Stimulated activated naive B cell treated with anti-CD40 and anti-IgM and Interleukin-4, amounts not matched to agents 10 μg/mL and 1 μg/mL and 100 μg/mL, for 72 hours (primary cell): ENCODE measurements at regions not wholly inside any gene's neighbourhood (a gene's known extent, or its start where the extent isn't known, plus 50 kb on each side); places are given as distances from the start of the nearest gene placed in this dataset.

Experiments used
- ATAC-seq, 2 donors: fragments of 150-1000 bp; cut with Tn5 transposase; replicated peaks; 2 replicates each; pipeline ENCODE4 v1.10.0; 2021; ENCODE audit warnings: moderate library complexity in 1 of 2
- DNase-seq: peaks from one replicate; pipeline ENCODE4 v3.0.0; 2021
- H3K27ac Mint-ChIP-seq: one replicate; pipeline ENCODE4 v1.8.0; 2022; ENCODE audit warnings: mild to moderate bottlenecking, mixed read lengths
- H3K27me3 Mint-ChIP-seq, 2 donors: one replicate each; pipeline ENCODE4 v1.8.0; 2022; ENCODE audit warnings: mixed read lengths in 2 of 2
- H3K36me3 Mint-ChIP-seq, 2 donors: one replicate each; pipeline ENCODE4 v1.8.0; 2022; ENCODE audit warnings: mixed read lengths in 2 of 2, mild to moderate bottlenecking in 1 of 2
- H3K4me1 Mint-ChIP-seq, 2 donors: one replicate each; pipeline ENCODE4 v1.8.0; 2022; ENCODE audit warnings: mixed read lengths in 2 of 2, mild to moderate bottlenecking in 1 of 2
- H3K4me3 Mint-ChIP-seq, 2 donors: one replicate each; pipeline ENCODE4 v1.8.0; 2022; ENCODE audit warnings: mild to moderate bottlenecking in 2 of 2, mixed read lengths in 2 of 2, moderate library complexity in 1 of 2
- H3K9me3 Mint-ChIP-seq, 2 donors: one replicate each; pipeline ENCODE4 v1.8.0; 2022; ENCODE audit warnings: mixed read lengths in 2 of 2, mild to moderate bottlenecking in 1 of 2

DNA sequence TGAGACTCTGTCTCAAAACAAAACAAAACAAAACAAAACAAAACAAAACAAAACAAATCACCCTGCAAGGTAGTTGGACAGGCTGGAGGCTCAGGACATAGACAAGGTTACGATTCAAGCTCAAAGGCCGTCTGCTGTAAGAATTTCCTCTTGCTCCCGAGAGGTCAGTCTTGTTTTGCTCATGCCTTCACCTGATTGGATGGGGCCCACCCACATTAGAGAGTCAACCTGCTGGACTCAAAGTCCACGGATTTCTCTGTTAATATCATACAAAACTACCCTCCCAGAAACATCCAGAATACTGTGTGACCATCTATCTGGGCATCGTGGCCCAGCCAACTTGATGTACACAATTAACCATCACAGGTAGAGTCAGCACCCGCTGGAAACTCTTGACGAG is 330.0 kb upstream of the EEF2KMT start:
- Mint-ChIP-seq H3K36me3 (no peaks in the 10 kb centered on the region), H3K4me3 (no peak overlapping the region), H3K27me3 (peaks cover 0 to 9% of the 10 kb centered on the region in 2 donors), H3K27ac (no peak overlapping the region), H3K4me1 (no peaks in the 10 kb centered on the region), H3K9me3 (no peaks in the 10 kb centered on the region)
- no peak for DNase-seq
- no peak for ATAC-seq

DNA sequence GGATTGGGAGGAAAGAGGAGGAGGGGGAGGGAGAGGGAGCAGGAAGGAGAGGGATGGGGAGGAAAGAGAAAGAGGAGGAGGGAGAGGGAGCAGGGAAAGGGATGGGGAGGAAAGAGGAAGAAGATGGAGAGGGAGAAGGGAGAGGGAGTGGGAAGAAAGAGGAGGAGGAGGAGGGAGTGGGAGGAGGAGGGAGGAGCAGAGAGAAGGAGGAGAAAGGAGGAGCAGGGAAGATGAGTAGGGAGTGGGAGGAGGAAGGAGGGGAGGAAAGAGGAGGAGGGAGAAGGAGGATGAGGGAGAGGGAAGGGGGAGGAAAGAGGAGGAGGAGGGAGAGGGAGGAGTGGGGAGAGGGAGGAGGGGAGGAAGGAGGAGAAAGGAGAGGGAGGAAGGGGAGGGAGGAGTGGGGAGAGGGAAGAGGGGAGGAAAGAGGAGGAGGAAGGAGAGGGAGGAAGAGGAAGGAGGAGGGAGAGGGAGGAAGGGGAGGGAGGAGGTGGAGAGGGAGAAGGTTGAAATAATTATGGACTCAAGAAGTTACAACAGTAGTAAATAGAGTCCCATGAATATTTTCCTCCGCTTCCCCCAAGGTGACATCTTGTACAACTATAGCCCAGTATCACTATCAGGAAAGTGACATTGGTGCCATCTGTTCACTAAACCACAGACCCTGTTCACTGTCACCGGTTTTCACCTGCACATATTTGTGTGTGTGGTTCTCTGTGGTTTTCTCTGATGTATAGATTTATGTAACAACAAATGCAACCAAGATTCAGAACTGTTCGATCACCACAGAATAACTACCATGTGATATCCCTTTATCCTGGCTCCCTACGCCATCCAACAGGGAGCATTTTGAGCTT is 325.3 kb upstream of the EEF2KMT start:
- Mint-ChIP-seq H3K36me3 (no peaks in the 10 kb centered on the region), H3K4me1 (no peaks in the 10 kb centered on the region), H3K27ac (no peak overlapping the region), H3K9me3 (no peaks in the 10 kb centered on the region), H3K4me3 (no peak overlapping the region), H3K27me3 (peaks cover 0 to 5% of the 10 kb centered on the region in 2 donors)
- DNase-seq (no peak), ATAC-seq (peak in 1 of 2 donors; percentile 44)

DNA sequence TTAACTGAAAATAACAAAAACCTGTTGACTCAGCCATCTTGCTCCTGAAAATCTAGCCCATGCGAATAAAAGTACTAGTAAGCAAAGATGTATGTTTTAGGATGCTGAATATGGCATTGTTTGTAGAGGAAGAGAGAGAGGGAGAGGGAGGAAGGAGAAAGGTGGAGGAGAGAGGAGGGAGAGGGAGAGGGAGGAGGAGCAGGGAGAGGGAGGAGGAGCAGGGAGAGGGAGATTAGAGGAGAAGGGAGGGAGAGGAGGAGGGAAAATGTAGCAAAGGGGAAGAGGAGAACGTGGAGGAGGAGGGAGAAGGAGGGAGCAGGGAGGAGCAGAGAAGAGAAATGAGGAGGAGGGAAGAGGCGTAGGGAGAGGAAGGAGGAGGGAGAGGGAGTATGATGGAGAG is 324.5 kb upstream of the EEF2KMT start:
- no peak overlapping the region for H3K4me3 Mint-ChIP-seq

DNA sequence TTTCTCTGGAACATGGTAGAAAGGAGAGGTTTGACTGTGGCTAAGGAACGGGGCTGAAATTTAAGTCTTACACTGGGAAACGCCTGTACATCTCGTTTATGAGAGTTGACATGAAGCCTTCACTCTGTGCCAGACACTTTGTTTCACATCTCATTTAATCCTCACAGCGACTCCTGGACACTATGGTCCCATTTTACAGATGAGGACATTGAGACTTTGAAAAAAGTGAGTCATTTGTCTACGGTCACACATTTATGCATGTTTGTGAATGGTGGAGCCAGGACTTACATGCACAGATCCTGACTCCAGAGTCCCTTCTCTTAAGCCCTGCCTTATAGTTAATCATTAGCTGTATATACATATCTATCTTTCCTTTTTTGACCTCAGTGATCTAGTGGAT is 318.4 kb upstream of the EEF2KMT start:
- Mint-ChIP-seq H3K36me3 (no peaks in the 10 kb centered on the region), H3K27me3 (peaks cover 0 to 4% of the 10 kb centered on the region in 2 donors), H3K4me1 (no peaks in the 10 kb centered on the region), H3K4me3 (no peak overlapping the region), H3K9me3 (peaks cover 3 to 5% of the 10 kb centered on the region in 2 donors), H3K27ac (no peak overlapping the region)
- ATAC-seq, result no peak
- DNase-seq, result no peak

More for the DNA sequence above, 324.5 kb upstream of the EEF2KMT start:
- Mint-ChIP-seq H3K4me1 (no peaks in the 10 kb centered on the region), H3K27ac (no peak overlapping the region), H3K36me3 (no peaks in the 10 kb centered on the region), H3K27me3 (peaks cover 0 to 5% of the 10 kb centered on the region in 2 donors), H3K9me3 (no peaks in the 10 kb centered on the region)
- DNase-seq (no peak), ATAC-seq (no peak)

DNA sequence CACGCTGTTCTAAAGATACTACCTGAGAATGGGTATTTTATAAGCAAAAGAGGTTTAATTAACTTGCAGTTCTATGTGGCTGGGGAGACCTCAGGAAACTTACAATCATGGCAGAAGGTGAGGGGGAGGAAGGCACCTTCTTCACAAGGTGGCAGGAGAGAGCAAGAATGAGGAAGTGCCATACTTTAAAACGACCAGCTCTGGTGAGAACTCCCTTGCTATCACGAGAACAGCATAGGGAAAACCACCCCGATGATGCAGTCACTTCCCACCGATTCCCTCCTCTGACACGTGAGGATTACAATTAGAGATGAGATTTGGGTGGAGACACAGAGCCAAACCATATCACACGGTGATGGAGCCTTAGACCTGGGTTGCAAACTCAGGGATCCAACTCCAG is 317.5 kb upstream of the EEF2KMT start:
- peaks cover 7 to 8% of the 10 kb centered on the region in 2 donors for H3K9me3 Mint-ChIP-seq
- ATAC-seq, result no peak

DNA sequence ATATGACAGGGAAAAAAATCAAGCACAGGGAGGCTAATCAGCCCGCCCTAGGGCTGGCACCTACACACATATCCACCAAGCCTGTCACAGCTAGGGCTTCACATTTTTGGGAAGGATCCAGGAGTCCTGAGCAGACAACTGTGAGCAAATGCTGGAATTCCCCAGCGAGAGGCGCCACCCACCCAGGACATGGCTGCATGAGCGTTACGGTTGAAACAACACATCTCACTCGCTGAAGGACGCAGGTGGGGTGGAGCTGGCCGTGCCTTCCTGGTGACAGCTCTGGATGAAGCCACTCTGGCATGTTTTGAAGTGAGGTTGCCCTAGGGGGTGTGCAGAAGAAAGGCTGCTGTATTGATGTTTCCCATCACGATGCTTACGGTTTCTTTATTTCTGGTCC is 315.1 kb upstream of the EEF2KMT start:
- no peak overlapping the region for H3K27ac Mint-ChIP-seq
- H3K4me3 Mint-ChIP-seq, result no peak overlapping the region
- peaks cover 7 to 8% of the 10 kb centered on the region in 2 donors for H3K9me3 Mint-ChIP-seq
- DNase-seq, result no peak
- H3K4me1 Mint-ChIP-seq, result no peaks in the 10 kb centered on the region
- H3K36me3 Mint-ChIP-seq, result no peaks in the 10 kb centered on the region
- peaks cover 0 to 4% of the 10 kb centered on the region in 2 donors for H3K27me3 Mint-ChIP-seq
- no peak for ATAC-seq

More for the DNA sequence above, 317.5 kb upstream of the EEF2KMT start:
- no peak overlapping the region for H3K27ac Mint-ChIP-seq
- DNase-seq, result no peak
- no peaks in the 10 kb centered on the region for H3K36me3 Mint-ChIP-seq
- peaks cover 0 to 4% of the 10 kb centered on the region in 2 donors for H3K27me3 Mint-ChIP-seq
- H3K4me1 Mint-ChIP-seq, result no peaks in the 10 kb centered on the region
- no peak overlapping the region for H3K4me3 Mint-ChIP-seq

DNA sequence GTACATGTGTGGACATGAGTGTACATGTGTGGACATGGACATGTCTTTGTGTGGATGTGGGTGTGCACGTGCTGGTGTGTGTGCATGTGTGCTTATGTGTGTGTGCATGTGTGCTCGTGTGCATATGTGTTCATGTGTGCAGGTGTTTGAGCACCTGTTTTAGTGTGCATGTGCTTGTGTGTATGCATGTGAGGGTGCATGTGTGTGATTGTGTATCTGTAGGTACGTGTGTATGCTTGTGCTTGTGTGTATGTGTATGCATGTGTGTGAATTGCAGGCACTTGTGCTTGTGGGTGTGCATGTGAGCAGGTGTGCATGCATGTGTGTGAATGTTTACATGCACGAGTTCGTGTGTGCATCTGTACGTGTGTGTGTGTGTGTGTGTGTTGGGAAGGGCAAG is 300.6 kb upstream of the EEF2KMT start:
- H3K4me3 Mint-ChIP-seq, result no peak overlapping the region

DNA sequence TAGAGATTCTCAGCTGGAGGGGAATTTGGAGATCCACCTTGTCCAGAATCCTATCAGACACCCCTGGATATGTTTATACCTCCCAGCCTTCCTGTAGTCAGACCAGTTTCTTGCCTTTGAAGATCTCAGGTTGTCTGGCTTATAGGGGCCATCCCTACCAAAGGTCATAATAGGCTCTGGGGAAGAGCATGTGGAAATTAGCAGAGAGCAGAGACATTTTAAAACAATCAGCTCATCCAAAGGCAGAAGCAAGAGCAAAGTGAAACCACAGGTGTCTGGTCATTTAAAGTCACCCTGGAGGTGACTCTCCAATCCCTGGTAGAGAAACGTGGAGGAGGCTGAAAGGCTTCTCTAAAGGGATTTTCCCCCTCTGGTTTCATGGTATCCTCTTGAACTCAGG is 299.3 kb upstream of the EEF2KMT start:
- peak; percentile 52 to 67 for ATAC-seq
- H3K4me3 Mint-ChIP-seq, result no peak overlapping the region
- no peak for DNase-seq
- H3K27ac Mint-ChIP-seq, result no peak overlapping the region
- H3K27me3 Mint-ChIP-seq, result peaks cover 5 to 15% of the 10 kb centered on the region in 2 donors
- H3K4me1 Mint-ChIP-seq, result no peaks in the 10 kb centered on the region
- no peaks in the 10 kb centered on the region for H3K36me3 Mint-ChIP-seq
- H3K9me3 Mint-ChIP-seq, result no peaks in the 10 kb centered on the region

More for the DNA sequence above, 300.6 kb upstream of the EEF2KMT start:
- no peaks in the 10 kb centered on the region for H3K36me3 Mint-ChIP-seq
- H3K27me3 Mint-ChIP-seq, result peaks cover 5 to 16% of the 10 kb centered on the region in 2 donors
- ATAC-seq (no peak), DNase-seq (no peak)
- H3K27ac Mint-ChIP-seq, result no peak overlapping the region
- no peaks in the 10 kb centered on the region for H3K9me3 Mint-ChIP-seq
- H3K4me1 Mint-ChIP-seq, result no peaks in the 10 kb centered on the region

DNA sequence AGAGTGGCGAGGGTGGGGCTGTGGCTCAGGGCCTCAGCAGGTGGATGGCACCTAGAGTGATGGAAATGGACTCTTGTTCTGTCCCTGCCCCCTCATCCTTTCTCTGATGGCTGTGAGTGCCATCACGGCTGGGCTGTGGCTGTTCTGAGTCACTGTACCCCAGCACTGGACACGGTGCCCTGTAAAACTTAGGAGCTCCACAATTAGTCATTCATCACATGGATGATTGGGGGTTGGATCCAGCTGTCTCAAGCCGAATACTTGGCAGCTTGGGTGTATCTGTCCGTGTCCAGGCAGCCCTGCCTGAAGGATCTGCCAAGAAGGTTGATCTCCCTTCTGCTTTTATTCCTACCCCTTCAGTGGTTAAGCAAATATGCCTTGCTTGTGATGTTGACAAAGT is 295.5 kb upstream of the EEF2KMT start:
- Mint-ChIP-seq H3K4me3 (no peak overlapping the region), H3K27me3 (peaks cover 0 to 4% of the 10 kb centered on the region in 2 donors), H3K9me3 (no peaks in the 10 kb centered on the region), H3K4me1 (no peaks in the 10 kb centered on the region), H3K27ac (no peak overlapping the region), H3K36me3 (no peaks in the 10 kb centered on the region)
- DNase-seq (no peak), ATAC-seq (no peak)

DNA sequence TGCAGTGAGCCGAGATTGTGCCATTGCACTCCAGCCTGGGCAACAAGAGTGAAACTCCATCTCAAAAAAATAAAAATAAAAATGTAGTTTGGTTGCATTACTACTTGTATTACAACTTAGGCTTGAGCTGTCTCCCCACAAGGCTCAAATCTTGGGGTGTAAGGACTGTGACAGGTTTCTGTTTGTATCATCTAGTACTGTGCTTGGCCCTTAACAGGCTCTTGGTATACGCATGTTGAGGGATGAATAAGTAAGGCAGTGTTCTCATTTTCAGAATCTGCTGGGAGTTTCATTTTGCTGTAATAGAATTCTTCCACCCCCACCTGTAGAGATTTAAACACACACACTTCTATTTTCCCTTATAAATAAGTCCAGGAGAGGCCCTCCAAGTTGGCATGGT is 289.4 kb upstream of the EEF2KMT start:
- H3K9me3 Mint-ChIP-seq, result peaks cover 10 to 11% of the 10 kb centered on the region in 2 donors
- H3K27ac Mint-ChIP-seq, result no peak overlapping the region
- no peak for ATAC-seq

DNA sequence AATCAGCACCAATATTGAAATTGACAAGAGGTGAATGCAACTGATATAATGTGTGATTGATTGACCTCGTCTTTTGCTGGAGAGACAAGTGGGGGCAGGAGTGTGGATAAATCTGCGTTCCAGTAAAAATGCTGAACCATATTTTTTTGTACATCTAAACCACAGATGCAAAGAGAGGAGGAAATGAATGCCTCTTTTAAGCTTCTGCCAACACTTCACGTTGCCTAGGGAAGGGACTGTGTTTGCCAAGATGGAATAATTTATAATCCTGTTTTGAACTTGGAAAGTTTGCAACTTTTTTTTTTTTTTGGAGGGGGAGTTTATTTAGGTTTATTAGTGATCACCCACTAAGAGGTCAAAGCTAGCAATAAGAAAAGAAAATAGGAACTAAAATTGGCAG is 288.2 kb upstream of the EEF2KMT start:
- DNase-seq (no peak), ATAC-seq (no peak)
- no peak overlapping the region for H3K4me3 Mint-ChIP-seq
- H3K36me3 Mint-ChIP-seq, result no peaks in the 10 kb centered on the region
- no peaks in the 10 kb centered on the region for H3K4me1 Mint-ChIP-seq
- no peaks in the 10 kb centered on the region for H3K27me3 Mint-ChIP-seq
- peaks cover 10 to 11% of the 10 kb centered on the region in 2 donors for H3K9me3 Mint-ChIP-seq
- H3K27ac Mint-ChIP-seq, result no peak overlapping the region

More for the DNA sequence above, 289.4 kb upstream of the EEF2KMT start:
- no peaks in the 10 kb centered on the region for H3K36me3 Mint-ChIP-seq
- H3K4me3 Mint-ChIP-seq, result no peak overlapping the region
- no peaks in the 10 kb centered on the region for H3K4me1 Mint-ChIP-seq
- no peak for DNase-seq
- no peaks in the 10 kb centered on the region for H3K27me3 Mint-ChIP-seq

DNA sequence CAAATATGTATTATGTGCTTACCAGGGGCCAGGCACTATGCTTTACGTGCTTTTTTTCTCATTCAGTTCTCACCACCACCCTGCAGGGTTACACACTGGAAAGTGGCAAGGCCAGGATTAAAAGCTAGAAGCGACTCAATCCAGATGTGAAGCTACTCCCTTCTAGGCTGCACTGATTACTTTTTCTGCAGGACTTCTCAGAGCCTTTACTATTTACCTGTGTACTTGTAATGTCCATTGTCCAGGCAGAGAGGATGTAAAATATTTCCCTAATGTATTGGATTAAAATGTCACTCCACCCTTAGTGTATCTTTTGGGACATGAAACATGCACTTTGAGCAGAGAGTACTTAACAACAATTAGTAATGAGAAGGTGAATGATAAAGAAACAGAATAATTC is 287.5 kb upstream of the EEF2KMT start:
- H3K27me3 Mint-ChIP-seq, result no peaks in the 10 kb centered on the region
- no peaks in the 10 kb centered on the region for H3K4me1 Mint-ChIP-seq
- ATAC-seq (no peak), DNase-seq (no peak)
- no peaks in the 10 kb centered on the region for H3K36me3 Mint-ChIP-seq
- H3K4me3 Mint-ChIP-seq, result no peak overlapping the region
- H3K27ac Mint-ChIP-seq, result no peak overlapping the region
- H3K9me3 Mint-ChIP-seq, result peaks cover 10 to 11% of the 10 kb centered on the region in 2 donors

DNA sequence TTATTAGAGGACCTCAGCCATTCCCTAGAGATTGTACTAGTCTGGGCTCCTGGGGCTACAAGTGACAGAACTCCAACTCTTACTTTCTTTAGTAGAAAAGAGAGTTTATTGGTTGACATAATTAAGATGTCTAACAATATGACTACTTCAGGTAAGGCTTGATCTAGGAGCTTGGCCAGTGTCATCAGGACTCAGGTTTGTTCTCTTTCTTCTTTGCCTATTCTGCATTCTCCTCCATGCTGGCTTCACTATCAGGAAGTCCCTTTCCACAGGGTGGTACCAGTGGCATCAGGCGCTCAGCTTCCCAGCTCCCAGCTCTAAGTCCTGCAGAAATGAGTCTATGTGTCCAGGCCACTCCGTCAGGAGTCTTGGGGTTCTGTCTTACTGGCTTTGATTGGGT is 286.1 kb upstream of the EEF2KMT start:
- no peak for ATAC-seq
- no peak for DNase-seq
- Mint-ChIP-seq H3K9me3 (peaks cover 10 to 11% of the 10 kb centered on the region in 2 donors), H3K4me3 (no peak overlapping the region), H3K27me3 (no peaks in the 10 kb centered on the region), H3K4me1 (no peaks in the 10 kb centered on the region), H3K27ac (no peak overlapping the region), H3K36me3 (no peaks in the 10 kb centered on the region)

DNA sequence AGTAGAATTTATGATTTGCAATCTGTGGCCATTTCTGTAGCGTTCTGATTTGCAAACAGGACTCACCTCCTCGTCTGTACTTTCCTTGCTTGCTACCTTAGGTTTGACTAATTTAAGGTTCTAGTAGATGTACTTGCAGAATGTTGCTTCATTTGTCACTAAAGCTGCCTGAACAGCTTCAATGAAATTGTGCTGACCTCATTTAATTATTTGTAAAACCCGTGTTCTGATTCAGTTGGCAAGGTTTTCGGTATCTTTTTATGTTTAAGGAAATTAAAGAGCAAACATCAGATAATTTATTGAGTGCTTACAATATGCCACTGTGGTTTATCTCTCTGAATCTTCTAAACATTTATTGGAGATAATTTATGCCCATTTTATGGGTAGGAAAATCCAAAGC is 284.9 kb upstream of the EEF2KMT start:
- Mint-ChIP-seq H3K36me3 (no peaks in the 10 kb centered on the region), H3K9me3 (peaks cover 7 to 8% of the 10 kb centered on the region in 2 donors), H3K27me3 (no peaks in the 10 kb centered on the region), H3K4me1 (no peaks in the 10 kb centered on the region), H3K27ac (no peak overlapping the region), H3K4me3 (no peak overlapping the region)
- DNase-seq (no peak), ATAC-seq (no peak)

DNA sequence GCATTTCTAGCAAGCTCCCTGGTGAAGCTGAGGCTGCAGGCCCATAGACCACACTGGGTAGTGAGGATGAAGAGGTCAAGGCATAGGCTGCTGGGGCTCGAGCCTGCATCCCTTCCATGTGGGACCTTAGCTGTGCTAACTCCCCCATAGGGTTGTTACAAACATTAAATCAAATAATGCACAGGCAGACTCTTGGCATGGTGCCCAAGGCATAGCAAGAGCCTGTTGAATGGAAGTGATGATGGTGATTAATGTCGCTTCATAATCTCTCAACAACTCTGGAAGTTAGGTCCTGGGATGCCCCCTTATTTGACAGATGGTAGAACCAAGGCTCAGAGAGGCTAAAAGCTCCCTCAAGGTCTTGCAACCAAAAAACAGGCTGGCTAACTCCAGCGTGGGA is 283.9 kb upstream of the EEF2KMT start:
- no peak for ATAC-seq
- Mint-ChIP-seq H3K27me3 (no peaks in the 10 kb centered on the region), H3K4me1 (no peaks in the 10 kb centered on the region), H3K9me3 (peaks cover 7% of the 10 kb centered on the region in 2 donors), H3K36me3 (no peaks in the 10 kb centered on the region), H3K4me3 (no peak overlapping the region), H3K27ac (no peak overlapping the region)
- DNase-seq, result no peak
